ENCODE measurements at regions not wholly inside any gene's neighbourhood (a gene's known extent, or its start where the extent isn't known, plus 50 kb on each side); places are given as distances from the start of the nearest gene placed in this dataset.

- H3K4me2 ChIP-seq (ENCODE audit: low read depth, low read length): no peak overlapping the region
- no peak overlapping the region for H2AK5ac ChIP-seq (ENCODE audit: low read depth, low read length)
- no peak overlapping the region for H3K18ac ChIP-seq (ENCODE audit: low read depth, low read length)
- no peak overlapping the region for H3K27ac ChIP-seq (ENCODE audit: insufficient read depth, low read length)
- H3K9me1 ChIP-seq (ENCODE audit: insufficient read depth, low read length): no peaks in the 10 kb centered on the region
- H2BK5ac ChIP-seq (ENCODE audit: low read depth, low read length, poor library complexity, severe bottlenecking): no peak overlapping the region
- no peak overlapping the region for H3K23ac ChIP-seq (ENCODE audit: low read depth, low read length)
- DNase-seq (no peak), ATAC-seq (ENCODE audit: low read depth) (no peak)
- intact Hi-C loops (cut with micrococcal nuclease) (no loop called here), dilution Hi-C loops (cut with HindIII; ENCODE audit: low sequenced_read_pairs, unreplicated experiment) (no loop called here), in situ Hi-C loops (cut with MboI; ENCODE audit: low sequenced_read_pairs) (no loop called here)
- no TSS peak for BruUV-seq (replicated peaks)
- H3K9me3 ChIP-seq (ENCODE audit: control insufficient read depth, insufficient read depth, low read length): no peaks in the 10 kb centered on the region
- ChIA-PET POLR2A (ENCODE audit: unreplicated experiment) (no interaction called here), CTCF (no interaction called here)
- H2BK15ac ChIP-seq (ENCODE audit: low read depth, low read length): no peak overlapping the region
- TF ChIP-seq CHD1 (IDR thresholded peaks at IDR 0.05; ENCODE audit: low read depth, low read length): no peak
- TF ChIP-seq MAZ (IDR thresholded peaks at IDR 0.05; ENCODE audit: borderline replicate concordance, low read depth, low read length): no peak
- no peak for TF ChIP-seq POLR2A (IDR thresholded peaks at IDR 0.05; ENCODE audit: low read depth, low read length)
- no peak for TF ChIP-seq USF2 (IDR thresholded peaks at IDR 0.05; ENCODE audit: low read depth, low read length)
- H2BK20ac ChIP-seq (ENCODE audit: low read depth, low read length): no peak overlapping the region
- no peaks in the 10 kb centered on the region for H3K36me3 ChIP-seq (ENCODE audit: control insufficient read depth, insufficient read depth, low read length)
- no peaks in the 10 kb centered on the region for H3K27me3 ChIP-seq (ENCODE audit: control insufficient read depth, insufficient read depth, low read length)
- no peaks in the 10 kb centered on the region for H3K4me1 ChIP-seq (ENCODE audit: control insufficient read depth, insufficient read depth, low read length)
- no peaks in the 10 kb centered on the region for H4K20me1 ChIP-seq (ENCODE audit: insufficient read depth, low read length)
- WGBS, 2 experiments (ENCODE audit: extremely low coverage in 2 of 2, insufficient read length in 1 of 2): no CpG with 5 or more reads among the region's 3 CpGs
- no peak overlapping the region for H4K8ac ChIP-seq (ENCODE audit: low read depth in 2 of 2, low read length in 2 of 2)
- no peak overlapping the region for H3K4me3 ChIP-seq (ENCODE audit: insufficient read depth, low read depth, low read length)
- no peak overlapping the region for H2AK9ac ChIP-seq (replicated peaks; ENCODE audit: low read depth, low read length, poor library complexity)
- no peak overlapping the region for H3K9ac ChIP-seq (ENCODE audit: low read depth, low read length)
- no peak overlapping the region for H4K5ac ChIP-seq (ENCODE audit: low read depth, low read length)
- no peaks in the 10 kb centered on the region for H3K79me1 ChIP-seq (ENCODE audit: low read depth in 1 of 2, low read length in 2 of 2)
- no peak overlapping the region for H3K14ac ChIP-seq (replicated peaks; ENCODE audit: low read depth, low read length)
- H3K4ac ChIP-seq (ENCODE audit: low read depth, low read length): no peak overlapping the region
- no peak overlapping the region for H2BK120ac ChIP-seq (ENCODE audit: low read depth, low read length)
- H3K56ac ChIP-seq (ENCODE audit: extremely low read depth, insufficient read depth, low read length): no peak overlapping the region
- H4K91ac ChIP-seq (ENCODE audit: insufficient read depth, low read depth, low read length): no peak overlapping the region
- no peak overlapping the region for H2AFZ ChIP-seq (replicated peaks; ENCODE audit: low read length, poor library complexity)
Measured at GRCh38 chr4:111812114-111812513, 333.1 kb upstream of the FAM241A start.

Measured in IMR-90 (cell line).